ENCODE measurements at regions not wholly inside any gene's neighbourhood (a gene's known extent, or its start where the extent isn't known, plus 50 kb on each side); places are given as distances from the start of the nearest gene placed in this dataset.
"Not testable (repeated sequence)": the region's sequence is repeated elsewhere in the genome, so short reads cannot be mapped to it uniquely, and the experiment has no call there.

- no peak for DNase-seq (ENCODE audit: low spot score)
Observed at GRCh38 chr5:12876541-12877298, 972.5 kb upstream of the CTNND2 start.

GRCh38 chr5:12870872-12871539, 966.8 kb upstream of the CTNND2 start:
- no peak for DNase-seq (ENCODE audit: low spot score)

- DNase-seq (ENCODE audit: low spot score): no peak
Observed at GRCh38 chr5:12865529-12865928, 961.3 kb upstream of the CTNND2 start.

- DNase-seq (ENCODE audit: low spot score): no peak
Observed at GRCh38 chr5:12861886-12862654, 957.8 kb upstream of the CTNND2 start.

- not testable (repeated sequence) for DNase-seq (ENCODE audit: low spot score)
Observed at GRCh38 chr5:12856105-12856504, 951.9 kb upstream of the CTNND2 start.

GRCh38 chr5:12854386-12854785, 950.1 kb upstream of the CTNND2 start:
- no peak for DNase-seq (ENCODE audit: low spot score)

GRCh38 chr5:12851761-12852160, 947.5 kb upstream of the CTNND2 start:
- DNase-seq (ENCODE audit: low spot score): no peak

- no peak for DNase-seq (ENCODE audit: low spot score)
Observed at GRCh38 chr5:12848709-12849108, 944.5 kb upstream of the CTNND2 start.

- no peak for DNase-seq (ENCODE audit: low spot score)
Observed at GRCh38 chr5:12845549-12846159, 941.4 kb upstream of the CTNND2 start.

GRCh38 chr5:12840972-12841371, 936.7 kb upstream of the CTNND2 start:
- DNase-seq (ENCODE audit: low spot score): no peak

GRCh38 chr5:12837592-12837991, 933.3 kb upstream of the CTNND2 start:
- DNase-seq (ENCODE audit: low spot score): no peak

GRCh38 chr5:12825163-12825562, 920.9 kb upstream of the CTNND2 start:
- no peak for DNase-seq (ENCODE audit: low spot score)

GRCh38 chr5:12805165-12805698, 901.0 kb upstream of the CTNND2 start:
- DNase-seq (ENCODE audit: low spot score): no peak

GRCh38 chr5:12799165-12799564, 894.9 kb upstream of the CTNND2 start:
- no peak for DNase-seq (ENCODE audit: low spot score)

- DNase-seq (ENCODE audit: low spot score): no peak
Observed at GRCh38 chr5:12795333-12795663, 891.1 kb upstream of the CTNND2 start.

- DNase-seq (ENCODE audit: low spot score): no peak
Observed at GRCh38 chr5:12794476-12795332, 890.5 kb upstream of the CTNND2 start.

GRCh38 chr5:12793373-12793772, 889.1 kb upstream of the CTNND2 start:
- no peak for DNase-seq (ENCODE audit: low spot score)

- DNase-seq (ENCODE audit: low spot score): no peak
Observed at GRCh38 chr5:12780536-12780935, 876.3 kb upstream of the CTNND2 start.

GRCh38 chr5:12777342-12777741, 873.1 kb upstream of the CTNND2 start:
- DNase-seq (ENCODE audit: low spot score): no peak

- DNase-seq (ENCODE audit: low spot score): peak; percentile 22
Observed at GRCh38 chr5:12772276-12772675, 868.0 kb upstream of the CTNND2 start.

- no peak for DNase-seq (ENCODE audit: low spot score)
Observed at GRCh38 chr5:12759377-12759776, 855.1 kb upstream of the CTNND2 start.
